ENCODE measurements at regions not wholly inside any gene's neighbourhood (a gene's known extent, or its start where the extent isn't known, plus 50 kb on each side); places are given as distances from the start of the nearest gene placed in this dataset.
"Not testable (repeated sequence)": the region's sequence is repeated elsewhere in the genome, so short reads cannot be mapped to it uniquely, and the experiment has no call there.

- no peak overlapping the region for H3K4me3 ChIP-seq (ENCODE audit: control insufficient read depth, low read depth, low read length)
- no peak for DNase-seq (ENCODE audit: low read depth)
- TF ChIP-seq CTCF (IDR thresholded peaks at IDR 0.05; ENCODE audit: control insufficient read depth, insufficient read depth, low read depth, low read length, missing control alignments) = no peak
These were observed 50.9 kb upstream of the PTPDC1 start for GRCh38 chr9:94033383-94033782.

GRCh38 chr9:94031946-94032345, 52.3 kb upstream of the PTPDC1 start:
- H3K4me3 ChIP-seq (ENCODE audit: control insufficient read depth, low read depth, low read length) = no peak overlapping the region
- DNase-seq (ENCODE audit: low read depth) = no peak
- no peak for TF ChIP-seq CTCF (IDR thresholded peaks at IDR 0.05; ENCODE audit: control insufficient read depth, insufficient read depth, low read depth, low read length, missing control alignments)

GRCh38 chr9:94031380-94031779, 52.9 kb upstream of the PTPDC1 start:
- no peak for DNase-seq (ENCODE audit: low read depth)
- TF ChIP-seq CTCF (IDR thresholded peaks at IDR 0.05; ENCODE audit: control insufficient read depth, insufficient read depth, low read depth, low read length, missing control alignments) = no peak

GRCh38 chr9:94030318-94031179, 53.7 kb upstream of the PTPDC1 start:
- peak overlapping the region; percentile 95 for H3K4me3 ChIP-seq (ENCODE audit: control insufficient read depth, low read depth, low read length)
- peak; percentile 20 for DNase-seq (ENCODE audit: low read depth)
- no peak for TF ChIP-seq CTCF (IDR thresholded peaks at IDR 0.05; ENCODE audit: control insufficient read depth, insufficient read depth, low read depth, low read length, missing control alignments)

More at GRCh38 chr9:94031380-94031779, 52.9 kb upstream of the PTPDC1 start:
- H3K4me3 ChIP-seq (ENCODE audit: control insufficient read depth, low read depth, low read length) = peak overlapping the region; percentile 95

- no peak for TF ChIP-seq CTCF (IDR thresholded peaks at IDR 0.05; ENCODE audit: control insufficient read depth, insufficient read depth, low read depth, low read length, missing control alignments)
- DNase-seq (ENCODE audit: low read depth) = no peak
These were observed 54.3 kb upstream of the PTPDC1 start for GRCh38 chr9:94029932-94030317.

GRCh38 chr9:94026816-94027215, 57.4 kb upstream of the PTPDC1 start:
- TF ChIP-seq CTCF (IDR thresholded peaks at IDR 0.05; ENCODE audit: control insufficient read depth, insufficient read depth, low read depth, low read length, missing control alignments) = no peak
- no peak for DNase-seq (ENCODE audit: low read depth)
- no peak overlapping the region for H3K4me3 ChIP-seq (ENCODE audit: control insufficient read depth, low read depth, low read length)

More at GRCh38 chr9:94029932-94030317, 54.3 kb upstream of the PTPDC1 start:
- H3K4me3 ChIP-seq (ENCODE audit: control insufficient read depth, low read depth, low read length) = peak overlapping the region; percentile 95

- H3K4me3 ChIP-seq (ENCODE audit: control insufficient read depth, low read depth, low read length); DNase-seq (ENCODE audit: low read depth): not testable (repeated sequence)
These were observed 61.8 kb upstream of the PTPDC1 start for GRCh38 chr9:94022476-94022875.

- H3K4me3 ChIP-seq (ENCODE audit: control insufficient read depth, low read depth, low read length); DNase-seq (ENCODE audit: low read depth): not testable (repeated sequence)
These were observed 63.4 kb upstream of the PTPDC1 start for GRCh38 chr9:94020836-94021235.
